ENCODE measurements at regions not wholly inside any gene's neighbourhood (a gene's known extent, or its start where the extent isn't known, plus 50 kb on each side); places are given as distances from the start of the nearest gene placed in this dataset.

DNA sequence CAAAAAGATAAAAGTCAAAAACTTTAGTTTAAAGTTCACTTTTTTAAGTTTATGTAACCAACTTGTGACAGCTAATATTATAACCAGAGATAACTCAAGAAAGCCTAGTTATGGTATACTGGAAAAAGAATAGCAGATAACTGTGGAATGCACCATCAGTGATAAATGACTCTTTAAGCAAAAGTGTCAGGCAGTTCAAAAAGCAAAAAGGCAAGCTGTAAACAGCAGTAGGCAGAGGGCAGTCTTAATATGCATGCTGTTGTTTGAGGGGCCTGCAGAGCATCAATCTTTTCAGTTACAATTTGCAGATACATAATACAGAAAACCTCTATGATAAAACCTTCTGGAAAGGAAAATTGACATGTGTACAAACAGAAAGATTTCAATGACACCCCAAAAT, 81.8 kb upstream of the JADE1 start:
- Histone ChIP-seq H2AK9ac (replicated peaks; ENCODE audit: low read depth, low read length, poor library complexity) (no peak overlapping the region), H3K27ac (ENCODE audit: insufficient read depth, low read length) (no peak overlapping the region), H3K4me1 (ENCODE audit: control insufficient read depth, insufficient read depth, low read length) (no peaks in the 10 kb centered on the region), H2BK15ac (ENCODE audit: low read depth, low read length) (no peak overlapping the region), H4K5ac (ENCODE audit: low read depth, low read length) (no peak overlapping the region), H3K9ac (ENCODE audit: low read depth, low read length) (no peak overlapping the region), H3K27me3 (ENCODE audit: control insufficient read depth, insufficient read depth, low read length) (no peaks in the 10 kb centered on the region), H2BK120ac (ENCODE audit: low read depth, low read length) (no peak overlapping the region), H3K36me3 (ENCODE audit: control insufficient read depth, insufficient read depth, low read length) (no peaks in the 10 kb centered on the region), H4K20me1 (ENCODE audit: insufficient read depth, low read length) (no peaks in the 10 kb centered on the region), H3K9me1 (ENCODE audit: insufficient read depth, low read length) (no peaks in the 10 kb centered on the region), H3K79me1 (ENCODE audit: low read depth in 1 of 2, low read length in 2 of 2) (no peaks in the 10 kb centered on the region), H2BK20ac (ENCODE audit: low read depth, low read length) (no peak overlapping the region), H3K56ac (ENCODE audit: extremely low read depth, insufficient read depth, low read length) (no peak overlapping the region), H4K91ac (ENCODE audit: insufficient read depth, low read depth, low read length) (no peak overlapping the region), H2AFZ (replicated peaks; ENCODE audit: low read length, poor library complexity) (no peak overlapping the region), H3K4me3 (ENCODE audit: insufficient read depth, low read depth, low read length) (no peak overlapping the region), H3K14ac (replicated peaks; ENCODE audit: low read depth, low read length) (no peak overlapping the region), H3K23ac (ENCODE audit: low read depth, low read length) (no peak overlapping the region), H4K8ac (ENCODE audit: low read depth in 2 of 2, low read length in 2 of 2) (no peak overlapping the region), H2AK5ac (ENCODE audit: low read depth, low read length) (no peak overlapping the region), H3K9me3 (ENCODE audit: control insufficient read depth, insufficient read depth, low read length) (no peaks in the 10 kb centered on the region), H3K4ac (ENCODE audit: low read depth, low read length) (no peak overlapping the region), H3K4me2 (ENCODE audit: low read depth, low read length) (no peak overlapping the region), H3K18ac (ENCODE audit: low read depth, low read length) (no peak overlapping the region), H2BK5ac (ENCODE audit: low read depth, low read length, poor library complexity, severe bottlenecking) (no peak overlapping the region)
- no TSS peak for BruUV-seq (replicated peaks)
- CTCF ChIA-PET: no interaction called here
- in situ Hi-C loops (cut with MboI; ENCODE audit: low sequenced_read_pairs) (no loop called here), intact Hi-C loops (cut with micrococcal nuclease) (no loop called here), dilution Hi-C loops (cut with HindIII; ENCODE audit: low sequenced_read_pairs, unreplicated experiment) (no loop called here)
- no peak for TF ChIP-seq NFE2L2 (IDR thresholded peaks at IDR 0.05; ENCODE audit: low read depth, low read length)
- TF ChIP-seq RAD21 (IDR thresholded peaks at IDR 0.05; ENCODE audit: low read length): no peak
- TF ChIP-seq RCOR1 (IDR thresholded peaks at IDR 0.05; ENCODE audit: insufficient replicate concordance, low read length): no peak
- no peak for TF ChIP-seq BHLHE40 (IDR thresholded peaks at IDR 0.05; ENCODE audit: low read depth, low read length)
- TF ChIP-seq MXI1 (IDR thresholded peaks at IDR 0.05; ENCODE audit: borderline replicate concordance, low read depth, low read length): no peak
- TF ChIP-seq, protein P1, sequence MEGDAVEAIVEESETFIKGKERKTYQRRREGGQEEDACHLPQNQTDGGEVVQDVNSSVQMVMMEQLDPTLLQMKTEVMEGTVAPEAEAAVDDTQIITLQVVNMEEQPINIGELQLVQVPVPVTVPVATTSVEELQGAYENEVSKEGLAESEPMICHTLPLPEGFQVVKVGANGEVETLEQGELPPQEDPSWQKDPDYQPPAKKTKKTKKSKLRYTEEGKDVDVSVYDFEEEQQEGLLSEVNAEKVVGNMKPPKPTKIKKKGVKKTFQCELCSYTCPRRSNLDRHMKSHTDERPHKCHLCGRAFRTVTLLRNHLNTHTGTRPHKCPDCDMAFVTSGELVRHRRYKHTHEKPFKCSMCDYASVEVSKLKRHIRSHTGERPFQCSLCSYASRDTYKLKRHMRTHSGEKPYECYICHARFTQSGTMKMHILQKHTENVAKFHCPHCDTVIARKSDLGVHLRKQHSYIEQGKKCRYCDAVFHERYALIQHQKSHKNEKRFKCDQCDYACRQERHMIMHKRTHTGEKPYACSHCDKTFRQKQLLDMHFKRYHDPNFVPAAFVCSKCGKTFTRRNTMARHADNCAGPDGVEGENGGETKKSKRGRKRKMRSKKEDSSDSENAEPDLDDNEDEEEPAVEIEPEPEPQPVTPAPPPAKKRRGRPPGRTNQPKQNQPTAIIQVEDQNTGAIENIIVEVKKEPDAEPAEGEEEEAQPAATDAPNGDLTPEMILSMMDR (conservative IDR thresholded peaks at IDR 0.05; ENCODE audit: low read depth, low read length): no peak
- no peak for TF ChIP-seq CHD1 (IDR thresholded peaks at IDR 0.05; ENCODE audit: low read depth, low read length)
- TF ChIP-seq FOS (IDR thresholded peaks at IDR 0.05; ENCODE audit: low read depth, low read length): no peak
- TF ChIP-seq, protein P2, sequence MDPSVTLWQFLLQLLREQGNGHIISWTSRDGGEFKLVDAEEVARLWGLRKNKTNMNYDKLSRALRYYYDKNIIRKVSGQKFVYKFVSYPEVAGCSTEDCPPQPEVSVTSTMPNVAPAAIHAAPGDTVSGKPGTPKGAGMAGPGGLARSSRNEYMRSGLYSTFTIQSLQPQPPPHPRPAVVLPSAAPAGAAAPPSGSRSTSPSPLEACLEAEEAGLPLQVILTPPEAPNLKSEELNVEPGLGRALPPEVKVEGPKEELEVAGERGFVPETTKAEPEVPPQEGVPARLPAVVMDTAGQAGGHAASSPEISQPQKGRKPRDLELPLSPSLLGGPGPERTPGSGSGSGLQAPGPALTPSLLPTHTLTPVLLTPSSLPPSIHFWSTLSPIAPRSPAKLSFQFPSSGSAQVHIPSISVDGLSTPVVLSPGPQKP (IDR thresholded peaks at IDR 0.05; ENCODE audit: borderline replicate concordance, low read depth, low read length): no peak
- TF ChIP-seq MAFK (IDR thresholded peaks at IDR 0.05; ENCODE audit: low read depth, low read length): no peak
- no peak for TF ChIP-seq CEBPB (IDR thresholded peaks at IDR 0.05; ENCODE audit: low read depth, low read length)
- TF ChIP-seq SMC3 (IDR thresholded peaks at IDR 0.05; ENCODE audit: low read depth, low read length): no peak
- TF ChIP-seq RFX5 (IDR thresholded peaks at IDR 0.05; ENCODE audit: low read depth, low read length): no peak
- TF ChIP-seq POLR2A (IDR thresholded peaks at IDR 0.05; ENCODE audit: low read depth, low read length): no peak
- no peak for TF ChIP-seq MAZ (IDR thresholded peaks at IDR 0.05; ENCODE audit: borderline replicate concordance, low read depth, low read length)
- DNase-seq (no peak), ATAC-seq (ENCODE audit: low read depth) (no peak)
- POLR2A ChIA-PET (ENCODE audit: unreplicated experiment): no interaction called here

All from IMR-90 (cell line).